ENCODE measurements at regions not wholly inside any gene's neighbourhood (a gene's known extent, or its start where the extent isn't known, plus 50 kb on each side); places are given as distances from the start of the nearest gene placed in this dataset.

- TF ChIP-seq CTCF (IDR thresholded peaks at IDR 0.05; ENCODE audit: insufficient read depth, low read depth, low read length) = no peak
- no peak for DNase-seq (ENCODE audit: low read depth)
- no peak overlapping the region for H3K4me3 ChIP-seq (ENCODE audit: low read depth, low read length)
These were observed 991.5 kb downstream of the ADGRL3 start for GRCh38 chr4:62191451-62192240.

- no peak for TF ChIP-seq CTCF (IDR thresholded peaks at IDR 0.05; ENCODE audit: insufficient read depth, low read depth, low read length)
- no peak for DNase-seq (ENCODE audit: low read depth)
- no peak overlapping the region for H3K4me3 ChIP-seq (ENCODE audit: low read depth, low read length)
These were observed 970.1 kb downstream of the ADGRL3 start for GRCh38 chr4:62170235-62170634.

- TF ChIP-seq CTCF (IDR thresholded peaks at IDR 0.05; ENCODE audit: insufficient read depth, low read depth, low read length) = no peak
- no peak for DNase-seq (ENCODE audit: low read depth)
- no peak overlapping the region for H3K4me3 ChIP-seq (ENCODE audit: low read depth, low read length)
These were observed 968.6 kb downstream of the ADGRL3 start for GRCh38 chr4:62168681-62169080.

- no peak overlapping the region for H3K4me3 ChIP-seq (ENCODE audit: low read depth, low read length)
- TF ChIP-seq CTCF (IDR thresholded peaks at IDR 0.05; ENCODE audit: insufficient read depth, low read depth, low read length) = no peak
- no peak for DNase-seq (ENCODE audit: low read depth)
These were observed 962.5 kb downstream of the ADGRL3 start for GRCh38 chr4:62162606-62163005.

GRCh38 chr4:62161446-62161845 lies 961.3 kb downstream of the ADGRL3 start:
- TF ChIP-seq CTCF (IDR thresholded peaks at IDR 0.05; ENCODE audit: insufficient read depth, low read depth, low read length) = no peak
- no peak overlapping the region for H3K4me3 ChIP-seq (ENCODE audit: low read depth, low read length)
- no peak for DNase-seq (ENCODE audit: low read depth)

- no peak for DNase-seq (ENCODE audit: low read depth)
- no peak overlapping the region for H3K4me3 ChIP-seq (ENCODE audit: low read depth, low read length)
- no peak for TF ChIP-seq CTCF (IDR thresholded peaks at IDR 0.05; ENCODE audit: insufficient read depth, low read depth, low read length)
These were observed 959.8 kb downstream of the ADGRL3 start for GRCh38 chr4:62159876-62160275.

DNA sequence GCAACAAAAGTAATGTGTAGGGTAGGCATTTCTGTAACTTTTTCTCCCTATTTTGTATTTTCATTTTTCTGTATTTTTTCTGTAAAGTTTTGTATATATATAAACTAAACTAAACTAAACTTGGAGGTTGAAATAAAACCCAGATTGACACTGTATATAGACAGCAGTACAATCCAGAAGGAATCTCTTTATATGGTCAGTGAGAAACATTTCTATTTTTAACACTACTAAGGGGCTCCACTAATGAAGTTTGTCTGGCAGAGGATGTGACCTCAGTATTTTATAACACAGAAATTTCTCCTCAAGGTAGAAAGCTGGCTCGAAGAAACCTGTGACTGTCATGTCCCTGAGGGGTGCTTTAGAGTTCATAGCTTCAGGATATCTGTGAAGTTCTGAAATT lies 959.2 kb downstream of the ADGRL3 start:
- H3K4me3 ChIP-seq (ENCODE audit: low read depth, low read length) = no peak overlapping the region
- no peak for DNase-seq (ENCODE audit: low read depth)
- TF ChIP-seq CTCF (IDR thresholded peaks at IDR 0.05; ENCODE audit: insufficient read depth, low read depth, low read length) = no peak
